KOPT-K1 (cell line): ENCODE measurements at regions not wholly inside any gene's neighbourhood (a gene's known extent, or its start where the extent isn't known, plus 50 kb on each side); places are given as distances from the start of the nearest gene placed in this dataset.

ENCODE experiments used
- H3K27ac ChIP-seq: fragments of 200-600 bp; sonication (generic); 2 replicates; pipeline ENCODE4 v1.5.1; 2016; ENCODE audit warnings: antibody characterized with exemption, mild to moderate bottlenecking, low read depth, low read length; ENCODE audit not compliant: poor library complexity, severe bottlenecking
- H3K36me3 ChIP-seq: fragments of 200-600 bp; sonication (generic); 2 replicates; pipeline ENCODE4 v1.5.1; 2017; ENCODE audit warnings: antibody characterized with exemption, mild to moderate bottlenecking, low read length, moderate library complexity; ENCODE audit not compliant: insufficient read depth
- H3K9me3 ChIP-seq: fragments of 200-600 bp; sonication (generic); 2 replicates; pipeline ENCODE4 v1.5.1; 2017; ENCODE audit warnings: antibody characterized with exemption, low read length, mild to moderate bottlenecking; ENCODE audit not compliant: insufficient read depth, poor library complexity, severe bottlenecking

DNA sequence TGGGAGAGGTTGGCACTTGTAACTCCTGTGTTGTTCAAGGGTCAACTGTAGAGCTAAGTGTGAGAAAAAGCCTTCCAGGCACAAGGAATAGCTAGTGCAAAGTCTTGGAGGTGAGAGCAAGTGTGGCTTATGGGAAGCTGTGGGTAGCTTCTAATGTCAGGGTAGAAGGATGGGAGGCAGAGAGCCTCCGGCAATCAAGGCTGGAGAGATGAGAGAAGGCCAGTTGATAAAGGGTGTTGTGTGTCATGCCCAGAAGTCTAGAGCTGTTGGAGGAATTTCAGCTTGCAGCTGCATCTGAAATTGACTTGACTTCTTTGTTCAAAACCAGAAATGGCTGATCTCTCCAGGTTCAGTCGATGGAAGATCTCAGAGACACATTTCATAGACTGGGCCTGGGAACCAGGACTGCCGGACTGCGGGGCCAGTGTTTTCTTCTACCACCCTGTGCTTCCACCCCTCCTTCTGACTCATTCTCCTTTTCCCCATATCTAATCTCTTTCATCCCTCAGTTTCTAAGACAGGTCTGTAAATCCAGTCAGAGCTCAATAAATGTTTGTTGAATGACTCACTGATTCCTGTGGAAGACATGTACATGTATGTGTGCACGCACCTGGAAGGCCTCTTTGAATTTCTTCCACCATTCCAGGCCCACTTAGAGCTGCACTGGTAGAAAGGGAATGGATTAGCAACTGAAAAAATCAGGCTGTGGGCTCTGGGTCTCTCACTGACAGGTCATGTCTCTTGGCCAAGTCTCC is 67.8 kb upstream of the KLF4 start:
- Histone ChIP-seq H3K9me3 (no peaks in the 10 kb centered on the region), H3K36me3 (no peaks in the 10 kb centered on the region), H3K27ac (no peak overlapping the region)

GRCh38 chr9:107554636-107555035 is 65.1 kb upstream of the KLF4 start:
- H3K36me3 ChIP-seq = no peaks in the 10 kb centered on the region
- no peaks in the 10 kb centered on the region for H3K9me3 ChIP-seq

GRCh38 chr9:107548298-107549142 is 59.0 kb upstream of the KLF4 start:
- Histone ChIP-seq H3K27ac (no peak overlapping the region), H3K9me3 (no peaks in the 10 kb centered on the region), H3K36me3 (no peaks in the 10 kb centered on the region)

More at GRCh38 chr9:107554636-107555035, 65.1 kb upstream of the KLF4 start:
- H3K27ac ChIP-seq = no peak overlapping the region

GRCh38 chr9:107547772-107548297 is 58.3 kb upstream of the KLF4 start:
- Histone ChIP-seq H3K9me3 (no peaks in the 10 kb centered on the region), H3K27ac (no peak overlapping the region), H3K36me3 (no peaks in the 10 kb centered on the region)

DNA sequence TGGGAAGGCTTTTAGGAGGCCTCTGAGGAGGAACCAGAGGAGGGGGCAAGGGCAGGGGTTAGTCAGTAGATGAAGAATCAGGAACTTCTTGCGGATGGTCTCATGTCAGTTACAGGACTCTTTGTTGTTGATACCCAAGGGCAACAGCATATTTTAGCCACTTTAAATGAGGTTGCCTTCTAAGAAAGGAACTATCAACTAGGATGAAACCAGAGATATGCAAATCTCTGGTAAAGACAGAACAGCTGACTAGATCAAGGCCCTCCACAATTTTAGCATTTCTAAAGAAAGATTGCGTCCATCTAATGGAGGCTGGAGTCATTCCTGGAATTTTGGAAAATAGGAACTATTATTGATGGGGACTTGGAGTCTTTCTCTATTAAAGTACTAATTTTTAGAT is 57.7 kb upstream of the KLF4 start:
- H3K9me3 ChIP-seq = no peaks in the 10 kb centered on the region
- H3K36me3 ChIP-seq = no peaks in the 10 kb centered on the region
- H3K27ac ChIP-seq = no peak overlapping the region

DNA sequence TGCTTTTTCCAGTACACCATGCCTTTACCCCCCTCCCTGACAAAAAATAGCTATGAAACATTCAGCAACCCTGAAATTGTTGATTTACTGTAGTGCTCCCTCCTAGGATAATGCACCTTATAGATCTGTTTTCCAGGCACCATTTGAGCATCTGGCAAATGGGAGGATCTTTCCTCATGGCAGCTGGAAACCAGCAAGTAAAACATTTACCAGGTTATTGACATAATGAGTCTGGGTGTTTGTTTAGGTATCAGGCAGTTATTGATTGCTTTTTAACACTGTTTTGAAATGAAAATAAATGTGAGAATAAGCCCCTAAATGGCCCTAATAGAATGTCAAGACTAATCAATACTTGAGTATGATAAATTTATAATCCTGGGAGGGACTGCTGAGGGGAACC is 57.3 kb upstream of the KLF4 start:
- no peaks in the 10 kb centered on the region for H3K36me3 ChIP-seq
- no peaks in the 10 kb centered on the region for H3K9me3 ChIP-seq
- H3K27ac ChIP-seq = no peak overlapping the region

DNA sequence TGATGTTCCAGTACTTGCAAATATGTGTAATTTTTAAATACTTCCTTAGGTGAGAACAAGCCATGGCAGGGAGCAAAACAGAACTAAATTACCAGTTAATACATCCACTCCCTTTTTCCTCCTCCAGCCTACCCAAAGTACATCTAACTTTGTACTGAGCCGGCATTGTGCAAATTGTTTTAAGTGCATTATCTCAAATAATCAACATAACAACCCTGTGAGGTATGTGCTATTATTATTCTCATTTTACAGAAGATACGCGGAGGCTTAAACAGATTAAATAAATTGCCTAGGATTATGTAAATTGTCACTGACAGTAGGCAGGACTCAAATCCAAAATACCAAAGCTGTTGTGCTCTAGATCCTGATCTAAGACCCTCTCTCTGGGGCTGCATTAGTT is 55.5 kb upstream of the KLF4 start:
- H3K27ac ChIP-seq = no peak overlapping the region
- no peaks in the 10 kb centered on the region for H3K36me3 ChIP-seq
- no peaks in the 10 kb centered on the region for H3K9me3 ChIP-seq

DNA sequence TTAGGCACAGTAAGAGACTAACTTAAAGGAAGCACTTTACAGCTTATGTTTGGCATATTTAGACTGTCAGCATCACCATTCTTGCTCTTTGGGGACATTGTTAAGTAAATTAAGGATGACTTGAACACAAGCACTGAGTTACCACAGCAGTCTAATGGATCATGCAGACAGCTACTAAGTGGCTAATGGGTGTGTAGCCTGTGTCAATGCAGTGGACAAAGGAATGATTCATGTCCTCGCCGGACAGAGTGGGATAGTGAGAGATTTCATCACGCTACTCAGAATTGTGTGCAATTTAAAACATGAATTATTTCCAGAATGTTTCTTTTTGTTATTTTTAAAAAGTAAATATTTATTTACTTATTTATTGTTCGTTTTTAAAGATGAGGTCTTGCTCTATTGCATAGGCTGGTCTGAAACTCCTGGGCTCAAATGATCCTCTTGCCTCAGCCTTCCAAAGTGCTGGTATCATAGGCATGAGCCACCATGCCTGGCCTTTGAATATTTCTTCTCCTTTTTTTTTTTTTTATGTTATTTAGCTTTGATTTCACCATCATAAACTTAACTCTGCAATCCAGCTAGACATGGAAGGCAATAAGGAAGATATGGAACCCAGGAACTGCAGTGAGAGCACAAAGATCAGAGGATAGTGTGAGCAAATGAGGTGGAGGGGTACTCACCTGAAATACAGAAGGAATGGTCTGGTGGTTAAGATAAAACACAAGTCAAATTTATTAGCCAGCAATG is 53.0 kb upstream of the KLF4 start:
- H3K27ac ChIP-seq = no peak overlapping the region
- no peaks in the 10 kb centered on the region for H3K36me3 ChIP-seq

GRCh38 chr9:107541523-107541922 is 52.0 kb upstream of the KLF4 start:
- Histone ChIP-seq H3K36me3 (no peaks in the 10 kb centered on the region), H3K27ac (no peak overlapping the region), H3K9me3 (no peaks in the 10 kb centered on the region)

More for the DNA sequence above, 53.0 kb upstream of the KLF4 start:
- H3K9me3 ChIP-seq = no peaks in the 10 kb centered on the region

- Histone ChIP-seq H3K36me3 (no peaks in the 10 kb centered on the region), H3K9me3 (no peaks in the 10 kb centered on the region), H3K27ac (no peak overlapping the region)
These were observed 50.6 kb upstream of the KLF4 start for GRCh38 chr9:107540164-107540561.

DNA sequence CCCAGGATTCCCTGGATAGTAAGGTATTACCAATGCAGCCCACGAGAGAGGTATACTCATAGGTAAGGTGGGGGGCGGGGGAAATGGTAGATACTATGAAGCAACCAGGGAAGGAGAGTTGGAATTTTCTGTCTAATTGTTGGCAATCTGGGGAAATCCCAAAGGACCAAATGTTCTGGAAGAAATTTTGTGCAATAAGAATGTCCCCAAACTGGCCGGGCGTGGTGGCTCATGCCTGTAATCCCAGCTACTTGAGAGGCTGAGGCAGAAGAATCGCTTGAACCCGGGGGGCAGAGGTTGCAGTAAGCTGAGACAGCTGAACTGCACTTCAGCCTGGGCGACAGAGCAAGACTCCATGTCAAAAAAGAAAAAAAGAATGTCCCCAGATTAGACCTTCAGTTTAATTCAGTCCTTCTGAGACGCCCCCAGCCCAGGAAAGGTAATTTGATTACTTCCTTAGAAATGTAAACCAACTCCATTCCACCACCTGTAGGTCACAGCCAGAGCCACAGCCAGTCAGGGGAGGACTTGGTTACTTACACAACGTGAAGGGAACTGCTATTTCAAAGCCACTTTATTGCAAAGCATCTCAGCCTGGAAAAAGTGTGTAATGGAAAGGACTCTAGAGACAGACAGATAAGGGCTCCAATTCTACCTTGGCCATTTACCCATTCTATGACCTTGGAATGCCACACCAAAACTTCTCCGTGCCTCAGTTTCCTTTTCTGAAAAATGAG is 50.0 kb upstream of the KLF4 start:
- Histone ChIP-seq H3K27ac (no peak overlapping the region), H3K9me3 (no peaks in the 10 kb centered on the region), H3K36me3 (no peaks in the 10 kb centered on the region)
